GM21528 (cell line): ENCODE measurements at regions not wholly inside any gene's neighbourhood (a gene's known extent, or its start where the extent isn't known, plus 50 kb on each side); places are given as distances from the start of the nearest gene placed in this dataset.
"Not testable (repeated sequence)": the region's sequence is repeated elsewhere in the genome, so short reads cannot be mapped to it uniquely, and the experiment has no call there.

Experiments
- ATAC-seq: cut with Tn5 transposase; IDR thresholded peaks from one replicate; pipeline ENCODE4 v1.9.1; 2021; ENCODE audit warnings: mild to moderate bottlenecking, moderate library complexity; ENCODE audit not compliant: unreplicated experiment, low FRiP score

DNA sequence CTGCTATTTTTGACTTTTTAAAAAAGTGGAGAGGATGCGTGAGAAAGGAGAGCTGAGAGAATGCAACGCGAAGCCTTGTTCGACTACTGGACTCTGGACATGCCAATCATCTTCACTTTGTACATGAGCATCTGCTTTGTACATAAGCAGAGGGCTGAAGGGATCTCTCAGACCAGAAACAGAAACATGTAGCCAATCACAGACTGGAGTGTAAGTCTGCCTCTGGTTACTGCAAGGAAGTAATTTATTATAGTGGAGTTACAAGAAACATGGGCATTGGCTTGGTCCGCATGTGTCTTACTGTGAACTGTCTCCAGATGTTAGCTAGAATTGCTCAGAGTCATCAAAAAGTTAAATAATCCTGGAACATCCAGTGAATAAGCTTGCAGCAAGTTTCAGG is 190.0 kb upstream of the GRAMD2B start:
- ATAC-seq, result no peak

DNA sequence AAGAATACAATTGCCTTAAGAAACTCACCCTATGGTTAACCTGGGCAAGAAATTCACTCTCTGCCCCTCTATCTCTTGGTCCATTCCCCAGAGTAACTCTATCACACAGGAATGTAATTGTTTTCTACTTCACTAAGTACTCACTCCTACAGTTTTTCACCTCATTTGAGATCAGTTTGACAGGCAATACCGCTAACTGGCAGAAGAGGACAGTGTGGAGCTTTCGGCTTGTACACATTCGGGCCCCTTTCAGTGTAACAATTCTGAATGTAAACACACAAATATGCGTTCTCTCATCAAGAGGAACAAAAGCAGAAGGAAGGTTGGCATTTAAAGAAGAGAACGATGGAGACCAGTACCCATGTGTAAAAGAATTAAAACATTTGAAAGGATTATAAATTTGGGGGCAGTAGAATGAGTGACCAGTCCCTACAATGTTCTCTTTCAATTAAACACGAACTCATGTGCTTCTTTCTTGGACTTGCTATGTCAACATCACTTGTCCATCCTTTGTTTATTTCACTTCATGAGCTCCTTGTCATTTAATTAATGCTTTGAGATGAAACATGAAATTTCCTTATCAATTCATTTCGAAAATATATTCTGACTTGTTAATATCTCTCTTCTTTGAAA is 188.5 kb upstream of the GRAMD2B start:
- ATAC-seq, result no peak

DNA sequence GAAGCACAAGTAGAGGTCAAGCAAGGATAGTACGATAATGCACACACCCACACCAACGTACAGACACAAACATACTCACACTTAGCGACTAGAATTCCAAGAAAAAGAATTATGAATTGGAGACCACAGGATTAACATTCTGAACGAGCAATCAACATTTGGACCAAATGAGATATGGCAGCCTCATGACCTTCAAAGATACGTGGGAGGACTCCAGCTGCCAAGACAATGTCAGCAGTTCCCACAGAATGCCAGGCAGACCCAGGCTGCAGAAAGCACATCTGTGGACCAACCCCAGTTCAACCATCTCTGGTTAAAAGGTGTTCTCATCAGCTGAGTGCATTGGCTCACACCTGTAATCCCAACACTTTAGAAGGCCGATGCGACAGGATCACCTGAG is 187.6 kb upstream of the GRAMD2B start:
- no peak for ATAC-seq

DNA sequence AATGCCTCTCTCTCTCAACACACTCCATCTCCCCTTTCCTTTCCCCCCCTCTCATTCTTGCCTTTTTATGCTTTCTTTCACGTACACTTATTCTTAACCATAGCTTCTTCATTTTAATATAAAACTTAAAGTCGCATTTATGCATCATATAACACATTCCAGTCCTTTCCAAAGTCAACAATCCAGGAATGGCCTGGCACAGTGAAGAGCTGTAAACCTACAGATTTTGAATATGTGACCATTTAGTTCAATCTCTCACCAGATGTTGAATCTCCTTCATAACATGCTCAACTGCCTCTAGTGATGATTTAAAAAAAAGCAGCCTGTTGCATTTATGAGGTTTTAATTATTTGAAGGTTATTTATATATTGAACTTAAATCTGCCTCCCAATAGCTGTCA is 186.2 kb upstream of the GRAMD2B start:
- no peak for ATAC-seq

DNA sequence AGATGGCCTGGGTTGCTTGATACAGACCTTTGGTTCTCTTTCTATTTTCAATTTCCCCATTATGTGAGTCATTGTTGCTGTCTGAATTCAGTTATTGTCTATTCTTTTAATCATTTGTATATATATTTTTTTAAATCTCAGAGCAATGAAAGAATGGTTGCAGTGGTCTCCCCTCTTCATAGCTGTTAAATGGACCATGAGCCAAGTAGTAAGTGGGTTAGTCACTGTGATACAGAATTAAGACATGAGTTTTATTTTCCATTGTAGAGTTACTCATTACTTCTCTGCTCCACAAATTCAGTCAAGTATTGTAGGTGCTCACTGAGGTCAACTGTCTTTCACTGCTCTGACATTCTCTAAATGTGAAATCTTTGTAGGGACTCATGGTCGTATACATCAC is 174.6 kb upstream of the GRAMD2B start:
- no peak for ATAC-seq

DNA sequence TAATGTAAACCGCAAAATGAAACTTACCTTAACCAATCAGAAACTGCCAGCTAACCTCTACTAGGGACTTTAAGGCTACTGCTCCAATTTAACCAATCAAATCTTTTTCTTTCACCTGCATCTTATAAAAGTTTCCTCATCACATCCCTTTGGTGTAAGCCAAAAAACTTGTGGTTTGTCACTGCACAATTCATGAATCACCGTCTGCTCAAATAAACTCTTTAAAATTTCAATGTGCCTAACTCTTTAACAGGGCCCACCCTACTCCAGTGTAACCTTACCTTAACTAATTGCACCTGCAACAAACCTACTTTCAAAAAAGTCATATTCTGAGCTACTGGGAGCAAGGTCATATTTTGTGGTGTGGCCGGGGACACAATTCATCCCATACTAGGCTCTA is 172.2 kb upstream of the GRAMD2B start:
- ATAC-seq, result no peak

DNA sequence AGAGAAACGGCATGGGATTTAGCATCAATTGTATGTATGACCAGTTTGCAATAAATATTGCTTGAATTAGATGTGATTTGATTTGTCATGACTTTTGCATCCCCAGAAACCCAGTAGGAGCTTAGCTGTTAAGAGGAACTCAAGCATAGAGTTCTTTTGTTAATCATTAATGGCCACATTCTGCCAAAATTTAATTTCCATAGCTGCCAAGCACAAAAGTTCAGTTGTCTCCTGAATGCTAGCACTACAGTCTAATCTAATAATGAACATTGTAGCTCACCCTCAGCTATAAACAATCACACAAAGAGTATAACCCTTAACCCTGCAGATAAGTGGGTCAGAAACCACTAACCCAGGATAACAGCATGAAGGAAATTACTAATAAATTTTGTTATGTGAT is 169.8 kb upstream of the GRAMD2B start:
- ATAC-seq, result no peak

DNA sequence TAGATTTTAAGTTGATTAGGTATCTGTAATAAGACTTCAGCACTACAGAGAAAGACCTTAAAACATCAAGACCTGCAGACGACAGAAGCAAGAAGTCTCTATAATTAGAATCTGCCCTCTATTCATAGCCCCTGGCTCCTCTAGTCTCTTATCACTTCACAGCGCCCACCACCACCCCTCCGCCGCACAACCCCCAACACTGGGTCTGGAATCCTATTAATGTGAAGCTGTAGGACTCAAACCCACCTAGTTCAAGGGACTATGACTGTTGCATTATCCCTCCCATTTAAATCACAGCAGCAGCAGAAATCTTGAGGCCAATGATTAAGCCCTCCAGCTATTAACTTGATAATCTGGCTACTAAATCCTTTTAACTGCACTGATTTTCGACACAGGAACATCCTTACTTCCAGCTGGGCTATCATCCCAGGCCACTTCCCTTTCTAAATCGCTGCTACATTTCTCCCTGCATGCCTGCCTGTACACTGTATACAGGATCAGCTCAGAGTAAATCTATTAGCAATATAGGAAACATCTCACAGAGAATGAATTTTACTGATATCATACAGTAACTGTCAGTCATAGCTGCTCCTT is 159.5 kb upstream of the GRAMD2B start:
- no peak for ATAC-seq

DNA sequence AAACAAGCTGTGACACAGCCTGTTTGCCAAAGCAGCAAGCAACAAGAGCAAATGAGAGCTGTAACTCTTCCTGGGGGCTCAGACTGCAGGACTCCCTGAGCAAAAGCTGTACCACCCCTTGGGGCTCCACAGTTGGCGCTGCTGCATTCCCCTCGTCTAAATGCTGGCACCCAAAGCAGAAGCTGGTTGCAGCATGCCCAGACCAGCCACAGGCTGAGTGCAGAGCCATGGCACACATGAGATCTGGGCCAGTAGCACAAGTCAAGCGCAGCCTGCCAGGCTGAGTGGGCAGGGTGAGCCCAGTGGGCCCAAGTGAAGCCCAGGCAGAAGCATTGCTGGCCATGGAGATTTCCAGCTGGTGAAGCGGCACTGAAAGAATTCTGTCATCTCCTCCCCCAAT is 157.3 kb upstream of the GRAMD2B start:
- no peak for ATAC-seq

DNA sequence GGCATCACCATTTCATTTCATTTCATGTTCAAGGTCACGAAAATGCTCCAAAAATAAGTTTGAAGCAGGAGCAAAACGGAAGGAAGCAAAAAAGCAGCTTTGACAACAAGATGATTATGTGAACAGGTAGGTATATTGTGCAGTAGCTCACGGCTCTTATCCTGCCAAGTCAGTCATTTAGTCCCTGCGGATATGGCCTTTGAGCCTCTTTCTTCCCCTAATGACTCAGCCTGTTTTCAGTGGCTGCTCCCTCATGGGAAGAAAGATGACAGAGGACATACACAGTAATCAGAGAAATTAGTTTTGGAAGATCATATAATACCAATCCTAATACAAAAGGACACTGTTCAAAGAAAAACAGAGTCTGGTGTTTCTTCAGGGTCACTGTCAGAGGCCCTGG is 155.8 kb upstream of the GRAMD2B start:
- no peak for ATAC-seq

DNA sequence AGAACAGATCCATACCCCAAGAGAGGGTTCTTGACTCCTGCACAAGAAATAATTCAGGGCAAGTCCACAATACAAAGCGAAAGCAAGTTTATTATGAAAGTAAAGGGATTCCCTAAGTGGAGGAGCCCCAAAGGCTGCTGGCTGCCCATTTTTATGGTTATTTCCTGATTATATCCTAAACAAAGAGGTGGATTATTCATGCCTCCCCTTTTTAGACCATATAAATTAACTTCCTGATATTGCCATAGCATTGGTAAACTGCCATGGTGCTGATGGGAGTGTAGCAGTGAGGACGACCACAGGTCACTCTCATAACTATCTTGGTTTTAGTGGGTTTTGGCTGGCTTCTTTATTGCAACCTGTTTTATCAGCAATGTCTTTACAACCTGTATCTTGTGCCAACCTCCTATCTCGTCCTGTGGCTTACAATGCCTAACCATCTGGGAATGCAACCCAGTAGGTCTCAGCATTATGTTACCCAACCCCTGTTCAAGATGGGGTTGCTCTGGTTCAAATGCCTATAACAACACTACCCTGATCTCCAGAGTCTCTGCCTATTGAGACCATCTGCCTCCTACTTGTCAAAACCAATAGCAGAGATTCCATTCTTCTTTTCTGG is 154.4 kb upstream of the GRAMD2B start:
- ATAC-seq, result no peak

DNA sequence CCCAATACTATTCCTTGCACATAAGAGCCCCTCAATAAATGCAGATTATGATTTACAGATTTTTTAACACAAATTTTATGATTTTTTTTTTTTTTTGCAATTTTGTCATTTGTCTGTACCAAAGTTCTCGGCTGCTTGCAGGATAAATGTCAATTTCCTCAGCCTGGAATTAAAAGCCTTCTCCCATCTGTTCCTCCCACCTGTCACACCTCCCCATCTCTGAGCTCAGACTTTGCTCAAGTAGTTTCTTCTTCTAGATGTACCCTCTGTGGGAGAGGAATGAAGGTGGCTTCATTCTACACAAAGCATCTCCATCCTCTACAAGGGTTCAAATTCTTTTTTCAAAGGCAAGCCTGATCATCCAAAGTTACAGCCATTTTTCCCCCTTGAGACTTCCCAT is 153.7 kb upstream of the GRAMD2B start:
- no peak for ATAC-seq

DNA sequence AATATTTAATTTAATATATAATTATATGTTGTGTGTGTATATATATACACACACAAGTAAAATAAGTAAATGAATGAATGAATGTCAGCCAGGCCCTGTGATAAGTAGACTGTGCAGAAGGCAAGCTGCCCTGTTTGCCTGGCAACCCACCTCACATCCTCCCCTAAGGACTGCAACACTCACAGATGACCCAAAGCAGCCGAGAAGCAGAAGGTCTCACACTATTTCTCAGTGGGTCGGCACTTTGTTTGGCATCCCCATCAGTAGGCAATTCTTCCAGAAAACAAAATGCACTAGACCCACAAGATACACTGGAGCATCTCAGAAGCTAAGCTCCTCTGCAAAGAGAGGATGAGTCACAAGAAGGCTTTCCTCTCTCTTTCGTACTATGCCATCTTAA is 152.1 kb upstream of the GRAMD2B start:
- ATAC-seq, result no peak

DNA sequence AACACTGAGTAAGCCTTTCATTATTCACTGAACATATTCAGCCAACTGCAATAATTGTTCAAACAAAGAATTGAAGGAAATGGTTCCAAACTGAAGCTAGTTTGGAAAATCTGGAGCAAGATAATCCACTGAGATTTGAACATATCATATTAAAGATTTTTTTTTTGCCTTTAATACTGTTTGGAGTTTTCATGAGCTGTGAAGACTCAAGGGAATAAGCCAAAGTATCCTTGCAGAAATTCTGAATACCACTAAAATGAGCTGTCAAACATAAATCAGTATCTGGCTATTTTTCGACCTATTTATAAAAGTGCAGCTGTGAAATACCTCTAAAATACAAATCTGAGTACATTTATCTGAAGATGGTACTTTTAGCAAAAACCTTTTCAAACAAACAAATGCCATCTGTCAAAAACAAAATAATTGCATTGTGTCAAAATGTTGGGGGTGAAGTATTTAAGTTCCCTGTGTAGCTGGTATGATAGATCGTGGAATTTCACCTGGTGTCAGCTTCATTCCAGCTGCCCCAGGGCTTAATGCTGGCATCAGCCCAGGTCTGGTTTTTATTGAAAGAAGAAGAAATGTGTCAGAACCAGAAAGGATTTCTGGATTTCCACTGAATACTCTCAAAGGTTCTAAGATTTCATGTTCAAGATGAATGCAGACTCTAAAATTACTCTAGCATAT is 149.0 kb upstream of the GRAMD2B start:
- ATAC-seq, result no peak

DNA sequence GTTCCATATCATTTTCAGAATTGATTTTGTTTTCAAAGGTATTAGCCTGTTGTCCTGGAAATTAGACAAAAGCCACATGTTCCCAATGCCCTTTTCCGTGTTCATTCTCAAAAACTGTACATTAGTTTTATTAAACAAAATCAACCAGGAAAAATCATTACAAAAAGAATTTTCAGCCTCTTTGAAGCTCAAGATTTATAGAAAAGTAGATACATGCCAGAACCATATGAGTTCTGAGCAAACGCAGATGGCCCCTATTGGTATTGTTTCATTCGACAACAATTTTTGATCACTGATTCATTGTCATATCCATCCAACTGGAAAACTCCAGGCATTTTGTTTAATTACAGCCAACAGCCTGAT is 148.5 kb upstream of the GRAMD2B start:
- no peak for ATAC-seq

DNA sequence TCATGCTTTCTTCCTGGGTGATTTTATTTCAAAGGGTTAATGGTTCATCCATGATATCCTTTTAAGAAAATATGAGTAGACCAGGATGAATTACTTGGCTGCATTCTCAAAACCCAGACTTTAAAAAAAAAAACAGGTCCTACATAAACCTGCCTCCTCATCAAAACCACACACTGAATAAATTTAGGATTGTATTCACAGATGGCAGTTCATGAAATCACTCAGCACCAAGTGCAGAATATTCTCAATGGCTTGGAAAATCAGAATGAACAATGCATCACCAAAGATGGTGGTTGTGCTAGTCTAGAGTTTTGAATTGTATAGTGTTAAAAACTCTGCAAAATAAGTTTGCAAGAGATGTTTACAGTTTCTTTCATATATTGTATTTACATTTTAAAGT is 145.4 kb upstream of the GRAMD2B start:
- no peak for ATAC-seq

DNA sequence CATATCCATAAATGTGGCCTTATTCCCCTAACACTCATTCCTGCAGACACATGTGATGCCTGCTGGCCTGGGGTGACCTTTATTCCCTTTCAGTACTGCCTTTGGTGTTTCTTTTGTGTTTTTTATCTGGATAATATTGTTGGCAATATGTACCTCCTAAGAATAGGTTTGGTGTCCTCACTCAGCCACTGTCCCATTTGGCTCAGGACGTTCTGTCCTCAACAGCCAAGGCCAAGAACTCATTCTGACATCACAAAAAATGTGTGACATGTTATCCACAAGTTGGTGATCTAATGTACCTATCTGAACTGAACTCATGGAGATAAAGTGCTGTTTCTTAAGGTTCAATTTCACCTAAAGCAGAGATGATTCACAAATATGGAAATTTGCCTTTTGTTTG is 142.9 kb upstream of the GRAMD2B start:
- no peak for ATAC-seq

DNA sequence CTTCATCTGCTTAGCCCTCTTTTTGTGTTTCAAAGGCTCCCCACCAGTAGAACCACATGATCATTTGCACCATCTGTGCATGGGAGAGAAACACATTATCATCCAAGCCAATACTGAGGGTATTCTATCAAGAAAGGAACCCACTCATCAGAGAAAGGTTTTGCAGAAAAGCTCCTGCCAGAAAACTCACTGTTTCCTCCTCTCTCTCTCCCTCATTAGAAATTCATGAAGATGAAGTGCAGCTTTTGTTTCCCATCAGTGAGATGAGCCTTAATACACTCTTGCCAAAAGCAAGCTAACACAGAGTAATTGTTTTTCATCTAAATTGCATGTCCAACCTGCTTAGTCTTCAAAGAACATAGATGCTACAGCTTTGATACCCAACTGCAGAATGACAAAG is 142.4 kb upstream of the GRAMD2B start:
- ATAC-seq, result no peak

DNA sequence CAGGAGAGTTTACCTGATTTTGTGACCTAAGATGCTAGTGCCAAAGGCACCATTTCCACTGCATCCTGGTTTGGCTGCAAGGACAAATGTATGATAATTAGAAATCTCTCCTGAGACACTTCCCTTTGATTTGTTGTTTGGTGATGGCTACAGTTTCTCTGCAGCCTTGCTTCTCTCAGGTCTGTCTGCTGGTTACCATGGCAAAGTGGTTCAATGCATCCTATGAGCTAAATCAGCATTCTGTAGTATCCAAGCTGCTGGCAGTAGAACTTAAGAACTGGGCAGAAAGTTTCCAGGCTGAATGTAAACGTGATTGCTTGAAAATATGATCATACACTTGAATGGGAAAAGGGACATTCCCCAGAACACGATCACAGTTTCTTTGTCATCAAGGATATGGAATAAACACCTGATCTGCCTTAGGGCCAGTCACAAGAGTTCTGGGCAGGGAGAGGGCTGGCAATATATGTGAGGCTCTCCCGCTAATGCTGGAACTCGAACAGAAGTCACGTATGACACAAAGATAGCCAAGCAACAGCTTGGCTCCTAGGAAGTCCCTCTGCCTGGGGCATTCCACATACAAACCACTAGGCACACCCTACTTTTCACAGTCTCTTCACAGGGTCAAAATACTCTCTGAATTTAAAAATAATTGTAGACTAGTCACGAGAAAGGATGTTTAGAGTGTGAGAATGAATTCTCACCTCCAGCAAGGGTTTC is 138.1 kb upstream of the GRAMD2B start:
- ATAC-seq, result no peak

DNA sequence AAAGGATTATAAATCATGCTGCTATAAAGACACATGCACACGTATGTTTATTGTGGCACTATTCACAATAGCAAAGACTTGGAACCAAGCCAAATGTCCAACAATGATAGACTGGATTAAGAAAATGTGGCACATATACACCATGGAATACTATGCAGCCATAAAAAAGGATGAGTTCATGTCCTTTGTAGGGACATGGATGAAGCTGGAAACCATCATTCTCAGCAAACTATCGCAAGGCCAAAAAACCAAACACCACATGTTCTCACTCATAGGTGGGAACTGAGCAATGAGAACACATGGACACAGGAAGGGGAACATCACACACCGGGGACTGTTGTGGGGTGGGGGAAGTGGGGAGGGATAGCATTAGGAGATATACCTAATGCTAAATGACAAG is 127.1 kb upstream of the GRAMD2B start:
- not testable (repeated sequence) for ATAC-seq

DNA sequence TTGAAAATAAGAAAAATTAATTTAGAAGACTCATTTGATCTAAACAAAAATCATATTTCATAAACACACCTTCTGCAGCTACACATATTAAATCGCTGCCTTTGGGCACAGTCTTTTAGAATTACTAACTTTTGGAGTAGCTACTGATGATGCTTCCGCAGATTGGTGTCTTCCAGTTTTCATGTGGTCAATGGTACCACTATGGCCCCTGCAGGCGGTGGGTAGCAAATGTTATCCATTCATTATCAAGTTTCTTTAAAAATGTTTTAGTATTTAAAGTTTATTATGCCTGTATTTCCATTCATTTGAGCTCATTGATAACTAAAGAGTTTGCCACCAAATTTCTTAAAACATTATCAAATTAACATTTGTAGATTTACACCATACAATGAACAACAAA is 122.9 kb upstream of the GRAMD2B start:
- no peak for ATAC-seq
